ENCODE measurements at regions not wholly inside any gene's neighbourhood (a gene's known extent, or its start where the extent isn't known, plus 50 kb on each side); places are given as distances from the start of the nearest gene placed in this dataset.

DNA sequence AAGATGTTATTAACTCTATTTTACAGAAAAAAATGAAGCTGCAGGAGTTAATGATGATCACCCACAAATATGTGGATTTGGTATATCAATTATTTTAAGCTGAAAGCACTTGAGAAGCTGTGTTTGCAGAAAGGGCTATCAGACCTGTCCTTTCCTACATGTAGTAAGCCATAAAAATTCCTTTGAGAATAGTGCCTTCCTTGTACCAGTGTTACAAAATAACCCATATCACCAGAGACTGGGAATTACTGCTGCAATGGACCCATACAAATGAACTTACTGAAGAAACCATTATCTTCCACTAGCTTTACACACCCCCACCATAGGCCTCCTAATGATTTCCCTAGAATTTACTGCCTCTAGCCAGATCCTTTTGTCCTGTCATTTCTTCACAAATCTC is 99.2 kb upstream of the ZRANB2 start:
- no peak for DNase-seq

- DNase-seq, result no peak
Measured at GRCh38 chr1:71170925-71171324, 90.1 kb upstream of the ZRANB2 start.

DNA sequence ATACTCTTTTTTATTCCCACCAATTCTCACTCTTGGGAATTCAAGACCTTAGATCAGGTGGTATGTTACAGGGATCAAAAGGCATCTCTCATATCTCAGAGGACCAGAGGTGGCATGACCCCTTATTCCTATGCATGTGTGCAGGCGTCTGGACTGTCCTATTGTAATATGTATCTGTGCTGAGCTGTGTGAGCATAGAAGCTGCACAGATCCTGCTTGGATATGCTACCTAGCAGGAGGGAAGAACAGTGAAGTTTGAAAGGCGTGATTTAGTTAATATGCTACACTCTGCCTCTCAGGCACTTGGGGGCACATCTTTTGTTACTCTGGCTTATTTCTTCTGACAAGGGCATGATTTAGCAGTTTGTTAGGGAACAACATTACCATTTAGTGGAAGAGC is 86.7 kb upstream of the ZRANB2 start:
- no peak for DNase-seq

GRCh38 chr1:71166178-71167173 is 85.6 kb upstream of the ZRANB2 start:
- no peak for DNase-seq

- DNase-seq, result no peak
Measured at GRCh38 chr1:71157715-71158114, 76.9 kb upstream of the ZRANB2 start.

- DNase-seq, result no peak
Measured at GRCh38 chr1:71157151-71157550, 76.3 kb upstream of the ZRANB2 start.

DNA sequence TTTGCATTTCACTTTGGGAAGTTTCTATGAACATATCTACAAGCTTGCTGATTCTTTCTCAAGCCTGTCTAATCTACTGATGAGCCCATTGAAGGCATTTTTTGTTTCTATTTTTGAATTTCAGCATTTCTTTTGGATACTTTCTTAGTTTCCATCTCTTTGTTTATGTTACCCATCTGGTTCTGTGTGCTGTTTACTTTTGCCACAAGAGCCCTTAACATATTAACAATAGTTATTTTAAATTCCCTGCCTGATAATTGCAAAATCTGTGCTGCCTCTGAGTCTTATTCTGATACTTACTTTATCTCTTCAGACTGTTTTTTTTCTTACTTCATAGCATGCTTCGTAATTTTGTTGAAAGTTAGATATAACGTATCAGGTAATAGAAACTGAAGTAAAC is 75.8 kb upstream of the ZRANB2 start:
- DNase-seq, result no peak

DNA sequence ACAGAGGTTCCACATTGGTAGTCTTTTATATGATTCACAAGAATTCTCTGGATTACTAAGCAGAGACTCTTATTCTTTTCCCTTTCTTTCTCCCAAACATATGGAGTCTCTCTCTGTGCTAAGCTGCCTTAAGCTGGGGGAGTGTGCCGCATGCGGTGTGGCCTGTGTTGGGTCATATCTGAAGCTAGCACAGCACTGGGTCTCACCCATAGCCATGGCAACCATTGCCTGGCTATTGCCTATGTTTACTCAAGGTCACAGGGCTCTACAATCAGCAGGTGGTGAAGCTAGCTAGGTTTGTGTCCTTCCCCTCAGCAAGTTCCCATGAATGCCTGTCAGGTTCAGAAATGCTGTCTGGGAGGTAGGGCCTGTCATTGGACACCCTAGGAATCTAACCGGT is 73.6 kb upstream of the ZRANB2 start:
- DNase-seq, result no peak

DNA sequence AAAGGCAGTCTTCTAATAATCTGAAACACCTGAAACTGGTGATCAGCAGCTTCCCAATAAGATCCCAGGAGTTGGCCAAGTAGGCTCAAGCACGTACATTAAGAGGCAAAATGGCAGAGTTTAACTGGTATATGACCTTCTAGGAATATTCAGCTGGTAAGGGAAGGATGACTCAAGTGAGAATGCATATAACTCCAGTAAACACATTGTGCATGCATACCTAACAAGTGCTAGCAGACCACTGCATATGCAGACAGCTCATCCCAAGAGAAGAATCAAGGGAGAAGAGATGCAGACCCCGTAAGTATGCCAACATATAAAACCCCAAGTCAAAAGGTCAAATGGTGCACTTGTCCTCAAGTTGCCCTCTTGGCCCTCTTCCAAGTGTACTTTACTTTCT is 73.0 kb upstream of the ZRANB2 start:
- no peak for DNase-seq

- DNase-seq, result no peak
Measured at GRCh38 chr1:71147637-71148360, 67.0 kb upstream of the ZRANB2 start.

DNA sequence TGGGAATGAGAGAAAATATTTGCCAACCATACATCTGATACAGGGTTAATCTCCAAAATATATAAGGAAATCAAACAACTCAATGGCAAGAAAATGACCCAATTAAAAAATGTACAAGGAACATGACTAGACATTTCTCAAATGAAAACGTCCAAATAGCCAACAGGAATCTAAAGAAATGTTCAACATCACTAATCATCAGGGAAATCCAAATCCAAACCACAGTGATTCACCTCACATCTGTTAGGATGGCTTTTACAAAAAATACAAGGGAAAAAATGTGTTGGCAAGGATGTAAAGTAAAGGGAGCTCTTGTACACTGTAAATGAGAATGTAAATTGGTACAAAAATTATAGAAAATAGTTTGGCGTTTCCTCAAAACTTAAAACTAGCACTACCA is 54.7 kb upstream of the ZRANB2 start:
- no peak for DNase-seq

Data from activated CD4-positive, alpha-beta T cell treated with anti-CD3 and anti-CD28 coated beads, Interleukin-10, Interleukin-2, amounts not matched to agents 100 ng/mL and 50 ng/mL, durations not matched to agents 16 hours and 8 hours (primary cell).